GM21515 (cell line): ENCODE measurements at regions not wholly inside any gene's neighbourhood (a gene's known extent, or its start where the extent isn't known, plus 50 kb on each side); places are given as distances from the start of the nearest gene placed in this dataset.
"Not testable (repeated sequence)": the region's sequence is repeated elsewhere in the genome, so short reads cannot be mapped to it uniquely, and the experiment has no call there.

Experiments
- ATAC-seq: cut with Tn5 transposase; IDR thresholded peaks from one replicate; pipeline ENCODE4 v1.9.1; 2021; ENCODE audit not compliant: unreplicated experiment

DNA sequence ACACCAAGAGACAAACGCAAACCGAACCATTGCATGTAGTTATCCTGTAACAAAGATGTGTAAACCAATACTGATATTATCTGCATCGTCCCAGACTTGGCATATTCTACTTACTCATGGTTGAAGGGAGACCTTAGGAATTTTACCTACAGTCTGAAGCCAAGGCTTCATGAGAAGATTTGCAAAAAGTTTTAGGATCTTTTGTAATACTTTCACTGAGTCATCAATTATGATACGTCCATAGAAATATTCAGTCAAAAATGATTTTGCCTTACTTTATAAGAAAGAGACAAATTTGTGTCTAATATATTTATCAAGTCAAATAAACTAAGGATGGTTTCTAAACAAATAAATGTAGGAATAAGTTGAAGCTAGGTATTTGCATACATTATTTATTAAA is 1176.1 kb upstream of the ADGRL2 start:
- no peak for ATAC-seq

DNA sequence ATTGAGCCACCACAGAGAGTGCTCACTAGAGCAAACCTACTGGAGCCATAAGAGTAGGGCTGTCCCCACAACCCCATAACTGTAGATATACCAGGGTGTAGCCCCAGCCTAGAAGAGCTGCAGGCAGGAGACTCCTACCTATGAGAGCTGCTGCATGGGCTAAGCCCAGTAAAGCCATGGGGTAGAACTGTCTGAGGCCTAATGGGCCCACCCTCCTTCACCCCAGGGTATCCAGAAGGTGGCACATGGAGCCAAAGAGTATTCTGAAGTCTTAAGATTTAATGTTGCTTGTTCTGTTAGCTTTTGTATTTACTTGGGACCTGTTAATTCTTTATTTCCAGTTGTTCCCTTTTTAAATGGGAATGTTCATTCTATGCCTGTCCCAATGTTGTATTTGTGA is 1193.7 kb upstream of the ADGRL2 start:
- no peak for ATAC-seq

DNA sequence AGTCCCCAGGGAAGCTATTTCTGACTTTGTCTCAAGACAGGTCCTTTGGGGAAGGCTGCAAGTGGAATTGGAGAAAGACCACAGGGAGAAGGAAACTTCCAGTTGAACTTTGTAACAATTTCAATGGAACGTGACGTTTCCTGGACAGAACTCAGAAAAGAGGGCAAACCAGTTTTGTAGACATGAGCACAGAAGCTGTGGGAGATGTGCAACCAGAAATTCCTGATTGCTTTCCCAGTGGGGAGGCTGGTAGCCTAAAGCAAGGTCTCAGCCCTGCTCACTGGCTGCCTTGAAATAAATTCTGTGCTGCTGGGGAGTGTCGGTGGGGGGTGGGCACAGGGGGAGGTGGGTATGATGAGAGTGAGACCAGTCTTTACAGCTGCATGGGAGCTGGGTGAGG is 1206.7 kb upstream of the ADGRL2 start:
- no peak for ATAC-seq

DNA sequence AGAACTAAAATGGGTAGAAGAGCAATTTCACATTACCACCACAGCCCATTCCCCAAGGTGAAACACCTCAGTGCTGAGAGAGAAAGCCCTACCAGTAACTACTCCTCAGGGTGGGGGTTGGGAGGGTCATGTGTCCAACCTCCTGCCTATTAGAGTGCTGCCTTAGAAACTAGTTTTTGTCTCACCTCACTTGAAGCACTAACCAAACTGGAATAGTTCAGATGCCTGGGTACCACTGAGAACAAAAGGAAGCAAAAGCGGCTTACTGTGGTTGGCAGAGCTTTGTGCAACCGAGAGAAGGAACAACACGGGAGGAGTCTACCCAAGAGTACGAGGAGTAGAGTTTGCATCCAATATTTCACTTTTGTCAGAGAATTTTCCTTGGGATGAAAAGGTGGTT is 1207.5 kb upstream of the ADGRL2 start:
- ATAC-seq = no peak

GRCh38 chr1:80582980-80583379 is 1217.8 kb upstream of the ADGRL2 start:
- no peak for ATAC-seq

DNA sequence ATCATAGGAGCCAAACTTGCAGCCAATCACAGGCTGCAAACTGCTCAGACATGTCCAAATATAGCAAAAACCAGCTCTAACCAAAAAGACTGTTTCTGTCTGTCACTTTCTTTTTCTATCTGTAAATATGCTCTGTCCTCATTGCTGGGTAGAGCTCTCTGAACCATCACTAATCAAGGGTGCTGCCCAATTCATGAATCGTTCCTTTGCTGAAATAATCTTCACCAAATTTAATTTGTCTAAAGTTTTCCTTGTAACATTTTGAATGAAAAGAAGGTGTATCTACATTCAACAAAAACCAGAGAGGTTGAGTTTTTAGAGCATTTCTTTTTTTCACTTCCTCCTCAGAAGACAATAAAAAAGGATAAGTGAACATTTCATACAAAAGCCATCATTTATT is 1221.7 kb upstream of the ADGRL2 start:
- no peak for ATAC-seq

GRCh38 chr1:80566867-80567266 is 1233.9 kb upstream of the ADGRL2 start:
- no peak for ATAC-seq

GRCh38 chr1:80566123-80566522 is 1234.6 kb upstream of the ADGRL2 start:
- ATAC-seq = no peak

DNA sequence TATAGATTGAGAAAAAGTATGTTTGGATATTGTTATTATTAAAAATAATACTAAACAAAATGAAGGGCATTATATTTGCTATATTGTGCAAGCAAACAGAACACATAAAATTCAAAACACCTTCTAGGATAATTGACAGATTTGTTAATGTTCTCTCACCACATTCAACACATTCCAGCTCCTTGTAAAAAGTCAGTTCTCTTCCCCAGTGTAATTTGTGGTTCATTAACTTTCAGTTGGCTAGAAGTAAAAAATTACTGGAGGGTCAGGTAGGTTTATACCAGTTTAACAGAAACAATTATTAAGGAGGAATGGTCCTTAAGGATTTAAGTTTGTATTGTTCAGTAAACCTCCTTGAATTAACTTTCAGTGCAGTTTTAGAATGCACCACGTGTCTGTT is 1235.3 kb upstream of the ADGRL2 start:
- no peak for ATAC-seq

DNA sequence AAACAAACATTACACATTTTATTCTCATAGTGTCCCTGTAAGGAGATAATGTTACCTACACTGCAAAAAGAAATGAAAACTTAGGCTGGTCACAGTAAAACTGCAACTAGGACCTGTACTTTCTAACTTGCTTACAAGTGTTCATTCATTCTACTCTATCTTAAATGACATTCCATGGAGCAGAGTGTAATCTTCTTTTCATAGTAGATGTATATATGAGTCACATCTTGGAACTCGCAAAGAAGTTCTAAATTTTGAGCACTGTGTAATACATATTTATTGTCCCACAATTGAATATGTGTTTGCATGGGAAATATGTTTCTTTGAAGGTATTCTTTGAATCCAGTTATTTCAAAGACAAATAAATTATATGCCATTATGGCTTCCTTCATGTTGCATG is 1258.5 kb upstream of the ADGRL2 start:
- no peak for ATAC-seq

DNA sequence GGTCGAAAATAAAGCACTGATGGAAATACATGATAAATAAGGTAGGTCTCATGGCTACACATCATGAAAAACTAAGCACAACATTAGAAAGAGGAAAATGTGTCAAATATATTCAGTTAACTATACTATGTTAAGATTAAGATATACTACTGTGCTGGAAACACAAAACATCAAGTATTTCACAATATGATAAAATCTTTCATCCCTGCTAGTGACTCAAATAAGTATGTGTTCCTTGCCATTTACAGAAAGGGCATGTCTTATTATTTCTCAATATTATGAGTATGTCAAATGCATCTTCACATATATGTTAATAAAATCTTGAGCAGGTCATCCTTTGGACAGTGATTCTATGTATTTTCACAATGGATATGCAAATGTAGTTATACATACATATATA is 1260.1 kb upstream of the ADGRL2 start:
- no peak for ATAC-seq

DNA sequence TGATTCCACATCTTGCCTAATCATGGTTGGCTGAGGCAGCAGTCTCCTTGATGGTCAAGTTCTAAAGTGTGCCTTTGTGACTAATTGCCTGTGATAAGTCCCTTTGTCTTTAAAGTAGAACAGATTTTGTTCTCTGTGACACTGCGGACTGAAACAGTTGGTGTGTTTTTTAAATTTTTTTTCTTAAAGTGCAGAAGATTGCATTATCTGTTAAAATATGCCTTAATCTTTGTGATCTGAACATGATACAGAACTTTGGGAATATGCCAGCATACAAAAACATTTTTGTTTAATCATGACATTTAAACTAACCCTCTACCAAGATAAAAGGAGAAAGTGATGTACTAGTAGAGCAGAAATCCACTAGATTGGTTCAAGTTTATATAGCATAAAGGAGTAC is 1260.6 kb upstream of the ADGRL2 start:
- no peak for ATAC-seq

GRCh38 chr1:80539298-80539697 is 1261.4 kb upstream of the ADGRL2 start:
- not testable (repeated sequence) for ATAC-seq

DNA sequence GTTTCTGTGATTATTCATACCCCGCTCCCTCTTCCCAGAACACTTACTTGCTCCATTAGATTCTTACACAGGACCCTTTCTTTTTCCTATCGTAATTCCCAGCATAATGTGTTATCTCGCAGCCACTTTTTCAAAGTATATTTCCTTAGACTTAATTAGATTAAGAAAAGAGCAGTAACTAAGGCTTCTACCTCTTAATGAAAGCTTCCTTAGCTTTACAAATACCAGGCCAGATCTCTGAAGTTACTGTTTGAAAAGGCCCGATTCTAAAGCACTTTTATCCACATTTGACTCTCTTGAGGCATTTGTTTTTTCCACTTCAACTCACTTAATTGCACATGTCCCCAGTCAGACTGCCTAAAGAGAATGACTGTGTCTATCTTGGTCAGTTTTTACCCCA is 1264.3 kb upstream of the ADGRL2 start:
- ATAC-seq = no peak

DNA sequence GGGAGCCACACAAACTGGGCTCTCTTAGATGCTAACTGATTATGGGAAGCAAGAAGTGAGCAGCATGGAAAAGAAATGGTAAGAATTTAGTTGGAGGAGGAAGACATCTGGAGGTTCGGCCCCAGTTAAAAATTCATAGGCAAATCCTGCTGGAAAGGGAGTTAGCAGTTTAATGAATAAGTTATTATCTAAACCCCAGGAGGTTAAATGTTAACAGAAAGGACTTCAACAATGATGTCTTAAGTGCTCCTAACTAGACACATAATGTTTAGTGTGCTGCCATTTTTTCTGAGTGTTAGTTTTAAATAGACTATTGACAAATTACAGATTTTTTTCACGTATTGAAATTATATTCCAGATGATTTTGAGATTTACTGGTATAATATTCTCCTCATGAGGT is 1265.3 kb upstream of the ADGRL2 start:
- no peak for ATAC-seq

DNA sequence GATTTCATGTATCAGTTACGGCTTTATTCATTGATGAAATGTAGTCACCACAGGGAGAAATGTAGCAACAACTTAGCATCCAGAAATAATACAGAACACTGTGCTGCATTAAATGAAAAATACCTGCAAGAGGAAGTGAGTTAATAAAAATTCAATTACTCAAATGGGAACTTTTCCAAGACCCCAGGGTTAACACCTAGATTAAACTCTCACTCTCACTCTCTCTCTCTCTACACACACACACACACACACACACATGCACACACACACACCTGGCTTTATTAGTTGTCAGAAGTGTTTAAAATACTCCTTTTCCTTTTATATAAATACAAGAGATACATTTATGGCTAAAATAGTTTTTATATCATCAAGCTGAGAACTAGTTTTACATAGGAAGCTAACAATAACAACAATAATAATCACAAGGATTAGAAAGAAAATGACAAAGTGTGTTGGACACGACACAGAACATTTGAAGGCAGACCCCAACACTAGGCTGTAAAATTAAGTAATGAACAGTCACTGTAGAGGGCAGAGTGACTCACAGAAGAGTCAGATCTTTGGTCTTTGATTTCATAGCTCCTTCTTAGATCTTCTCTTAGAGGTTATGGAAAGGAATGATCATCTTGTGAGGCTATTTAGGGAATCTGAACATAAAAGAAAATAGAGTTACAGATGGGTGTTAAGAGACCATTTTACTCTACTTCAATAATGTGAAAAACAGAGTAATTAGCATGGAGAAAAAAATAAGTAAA is 1266.0 kb upstream of the ADGRL2 start:
- ATAC-seq = no peak

DNA sequence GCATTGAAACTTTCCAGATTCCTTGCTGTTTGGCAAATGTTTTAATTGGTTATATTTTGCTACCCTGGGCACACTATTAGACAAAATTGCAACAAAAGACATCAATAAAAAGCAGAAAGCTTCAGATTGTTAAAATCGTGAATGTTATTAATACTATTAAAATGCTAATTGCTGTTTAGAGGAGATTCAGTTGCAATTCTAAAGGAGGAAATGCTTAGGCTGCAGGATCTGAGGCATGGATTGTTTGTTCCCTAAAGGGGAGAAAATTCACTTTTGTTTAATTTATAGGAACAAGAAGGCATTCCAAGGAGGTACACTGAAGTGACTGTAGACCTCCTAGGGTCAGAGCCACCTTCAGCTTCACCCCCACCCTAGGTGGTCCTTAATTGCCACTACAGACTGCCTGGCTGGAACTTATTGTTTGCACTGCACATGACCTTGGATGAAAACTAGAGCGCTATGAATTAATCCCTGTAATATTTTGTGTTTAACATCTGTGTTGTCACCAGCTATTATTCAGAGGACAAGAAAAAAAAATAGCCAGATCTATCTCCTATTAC is 1266.9 kb upstream of the ADGRL2 start:
- ATAC-seq = no peak

- no peak for ATAC-seq
These were observed 1267.6 kb upstream of the ADGRL2 start for GRCh38 chr1:80533093-80533492.

DNA sequence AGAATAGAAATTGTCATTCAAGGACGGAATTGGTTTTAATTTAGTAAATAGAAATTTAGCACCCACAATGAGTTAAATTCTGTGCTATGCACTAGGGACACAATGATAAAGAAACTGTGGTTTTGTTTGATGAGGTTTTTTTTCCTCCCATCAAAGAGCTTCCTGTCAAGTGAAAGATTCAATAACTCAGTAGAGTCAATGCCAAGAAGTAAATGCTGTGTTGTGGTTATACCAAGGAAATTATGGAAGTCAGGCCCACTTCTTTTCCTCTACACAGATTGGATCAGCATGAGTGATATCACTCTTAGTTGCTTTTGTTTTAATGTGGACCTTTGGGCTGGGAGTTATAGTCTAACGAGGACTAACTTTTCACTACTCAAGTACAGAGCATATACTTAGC is 1269.6 kb upstream of the ADGRL2 start:
- no peak for ATAC-seq

GRCh38 chr1:80529546-80529945 is 1271.2 kb upstream of the ADGRL2 start:
- no peak for ATAC-seq

DNA sequence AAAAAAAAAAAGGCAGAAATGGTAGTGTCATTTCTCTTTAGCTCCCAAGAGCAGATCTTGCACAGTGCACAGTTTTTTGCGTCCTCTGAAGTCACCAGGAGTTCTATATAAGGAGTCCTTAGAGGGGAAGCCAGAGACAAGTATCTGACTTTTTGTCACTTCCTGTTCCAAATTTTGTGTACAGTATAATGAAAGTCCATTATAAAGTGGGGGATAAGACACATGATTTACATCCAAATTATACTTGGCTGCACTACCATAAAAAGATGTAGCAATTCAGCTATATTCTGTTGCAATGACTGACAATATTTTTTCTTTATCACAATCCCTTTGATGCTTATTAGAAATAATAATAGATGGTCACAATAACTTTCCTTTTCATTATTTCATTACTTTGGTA is 1276.9 kb upstream of the ADGRL2 start:
- no peak for ATAC-seq

- ATAC-seq = not testable (repeated sequence)
These were observed 1277.7 kb upstream of the ADGRL2 start for GRCh38 chr1:80523071-80523470.

GRCh38 chr1:80520949-80521348 is 1279.8 kb upstream of the ADGRL2 start:
- no peak for ATAC-seq
